Inferior parietal cortex (tissue), 1 donor: ENCODE measurements at regions not wholly inside any gene's neighbourhood (a gene's known extent, or its start where the extent isn't known, plus 50 kb on each side); places are given as distances from the start of the nearest gene placed in this dataset.
A peak's percentile ranks its signal among the peaks of the same experiment; 100 is the strongest.

Experiments used
- DNase-seq: peaks from one replicate; pipeline ENCODE4 v3.0.0-alpha.2; 2016; ENCODE audit errors: extremely low spot score

- DNase-seq, result no peak
Measured at GRCh38 chr9:12933957-12934356, 159.1 kb downstream of the LURAP1L start.

- peak; percentile 12 for DNase-seq
Measured at GRCh38 chr9:12934545-12935272, 159.9 kb downstream of the LURAP1L start.

GRCh38 chr9:12935714-12936113 is 160.9 kb downstream of the LURAP1L start:
- no peak for DNase-seq

- DNase-seq, result no peak
Measured at GRCh38 chr9:12954441-12954840, 179.6 kb downstream of the LURAP1L start.

GRCh38 chr9:12955510-12956163 is 180.8 kb downstream of the LURAP1L start:
- DNase-seq, result no peak

- DNase-seq, result no peak
Measured at GRCh38 chr9:12956261-12956660, 181.4 kb downstream of the LURAP1L start.

GRCh38 chr9:12956805-12957204 is 182.0 kb downstream of the LURAP1L start:
- DNase-seq, result no peak

- no peak for DNase-seq
Measured at GRCh38 chr9:12958279-12958678, 183.5 kb downstream of the LURAP1L start.

- no peak for DNase-seq
Measured at GRCh38 chr9:12958708-12959107, 183.9 kb downstream of the LURAP1L start.

- DNase-seq, result no peak
Measured at GRCh38 chr9:12961276-12961809, 186.5 kb downstream of the LURAP1L start.

- no peak for DNase-seq
Measured at GRCh38 chr9:12963537-12963936, 188.7 kb downstream of the LURAP1L start.

GRCh38 chr9:12964271-12964670 is 189.5 kb downstream of the LURAP1L start:
- no peak for DNase-seq

GRCh38 chr9:12965303-12965702 is 190.5 kb downstream of the LURAP1L start:
- no peak for DNase-seq

GRCh38 chr9:12968093-12968492 is 193.3 kb downstream of the LURAP1L start:
- no peak for DNase-seq

GRCh38 chr9:12972608-12973589 is 198.1 kb downstream of the LURAP1L start:
- peak; percentile 65 for DNase-seq

- no peak for DNase-seq
Measured at GRCh38 chr9:12973710-12974109, 198.9 kb downstream of the LURAP1L start.

- no peak for DNase-seq
Measured at GRCh38 chr9:12974671-12975070, 199.9 kb downstream of the LURAP1L start.

GRCh38 chr9:12975496-12975895 is 200.7 kb downstream of the LURAP1L start:
- DNase-seq, result no peak

- DNase-seq, result no peak
Measured at GRCh38 chr9:12980085-12980851, 205.4 kb downstream of the LURAP1L start.

- DNase-seq, result no peak
Measured at GRCh38 chr9:12988258-12988657, 213.4 kb downstream of the LURAP1L start.

- DNase-seq, result no peak
Measured at GRCh38 chr9:12989669-12990068, 214.8 kb downstream of the LURAP1L start.
